ENCODE measurements at regions not wholly inside any gene's neighbourhood (a gene's known extent, or its start where the extent isn't known, plus 50 kb on each side); places are given as distances from the start of the nearest gene placed in this dataset.

GRCh38 chr17:13140750-13141149 is 122.9 kb upstream of the ELAC2 start:
- H3K9me3 Mint-ChIP-seq = peaks cover 9% of the 10 kb centered on the region
- H3K36me3 Mint-ChIP-seq = peaks cover 1% of the 10 kb centered on the region
- POLR2A ChIA-PET = no interaction called here
- no peaks in the 10 kb centered on the region for H3K27me3 Mint-ChIP-seq
- H3K4me1 Mint-ChIP-seq = no peaks in the 10 kb centered on the region
- no peak for ATAC-seq (ENCODE audit: low read depth)
- no peak overlapping the region for H3K27ac Mint-ChIP-seq
- no peak for DNase-seq
- no peak overlapping the region for H3K4me3 Mint-ChIP-seq

GRCh38 chr17:13135506-13135905 is 117.7 kb upstream of the ELAC2 start:
- POLR2A ChIA-PET = no interaction called here
- H3K4me3 Mint-ChIP-seq = no peak overlapping the region
- peaks cover 1% of the 10 kb centered on the region for H3K36me3 Mint-ChIP-seq
- H3K27ac Mint-ChIP-seq = no peak overlapping the region
- no peaks in the 10 kb centered on the region for H3K27me3 Mint-ChIP-seq
- ATAC-seq (ENCODE audit: low read depth) (no peak), DNase-seq (no peak)
- peaks cover 10% of the 10 kb centered on the region for H3K9me3 Mint-ChIP-seq
- no peaks in the 10 kb centered on the region for H3K4me1 Mint-ChIP-seq

- ATAC-seq (ENCODE audit: low read depth) (no peak), DNase-seq (no peak)
- POLR2A ChIA-PET = no interaction called here
- no peak overlapping the region for H3K27ac Mint-ChIP-seq
- H3K4me1 Mint-ChIP-seq = no peaks in the 10 kb centered on the region
- H3K36me3 Mint-ChIP-seq = no peaks in the 10 kb centered on the region
- no peaks in the 10 kb centered on the region for H3K27me3 Mint-ChIP-seq
- no peak overlapping the region for H3K4me3 Mint-ChIP-seq
- peaks cover 5% of the 10 kb centered on the region for H3K9me3 Mint-ChIP-seq
Observed at GRCh38 chr17:13134076-13134475, 116.2 kb upstream of the ELAC2 start.

- Mint-ChIP-seq H3K36me3 (no peaks in the 10 kb centered on the region), H3K27ac (no peak overlapping the region), H3K4me1 (no peaks in the 10 kb centered on the region), H3K4me3 (no peak overlapping the region), H3K9me3 (peaks cover 3% of the 10 kb centered on the region), H3K27me3 (no peaks in the 10 kb centered on the region)
- no peak for DNase-seq
- POLR2A ChIA-PET = no interaction called here
- no peak for ATAC-seq (ENCODE audit: low read depth)
Observed at GRCh38 chr17:13131225-13131624, 113.4 kb upstream of the ELAC2 start.

GRCh38 chr17:13129356-13129755 is 111.5 kb upstream of the ELAC2 start:
- ATAC-seq (ENCODE audit: low read depth) = no peak
- Mint-ChIP-seq H3K4me1 (no peaks in the 10 kb centered on the region), H3K36me3 (no peaks in the 10 kb centered on the region)

GRCh38 chr17:13128676-13129075 is 110.8 kb upstream of the ELAC2 start:
- H3K36me3 Mint-ChIP-seq = no peaks in the 10 kb centered on the region
- POLR2A ChIA-PET = no interaction called here
- H3K27me3 Mint-ChIP-seq = no peaks in the 10 kb centered on the region
- H3K4me3 Mint-ChIP-seq = no peak overlapping the region
- no peak overlapping the region for H3K27ac Mint-ChIP-seq
- DNase-seq = no peak
- ATAC-seq (ENCODE audit: low read depth) = no peak
- H3K4me1 Mint-ChIP-seq = no peaks in the 10 kb centered on the region
- no peaks in the 10 kb centered on the region for H3K9me3 Mint-ChIP-seq

More at GRCh38 chr17:13129356-13129755, 111.5 kb upstream of the ELAC2 start:
- Mint-ChIP-seq H3K9me3 (no peaks in the 10 kb centered on the region), H3K27ac (no peak overlapping the region), H3K4me3 (no peak overlapping the region), H3K27me3 (no peaks in the 10 kb centered on the region)
- no peak for DNase-seq
- POLR2A ChIA-PET = no interaction called here

GRCh38 chr17:13127921-13128602 is 110.2 kb upstream of the ELAC2 start:
- no peaks in the 10 kb centered on the region for H3K4me1 Mint-ChIP-seq
- no peak overlapping the region for H3K4me3 Mint-ChIP-seq
- POLR2A ChIA-PET = no interaction called here
- ATAC-seq (ENCODE audit: low read depth) (no peak), DNase-seq (no peak)
- H3K27ac Mint-ChIP-seq = no peak overlapping the region
- no peaks in the 10 kb centered on the region for H3K36me3 Mint-ChIP-seq
- H3K27me3 Mint-ChIP-seq = no peaks in the 10 kb centered on the region
- no peaks in the 10 kb centered on the region for H3K9me3 Mint-ChIP-seq

- POLR2A ChIA-PET = no interaction called here
- ATAC-seq (ENCODE audit: low read depth) = no peak
- H3K4me1 Mint-ChIP-seq = no peaks in the 10 kb centered on the region
- no peaks in the 10 kb centered on the region for H3K36me3 Mint-ChIP-seq
- H3K27ac Mint-ChIP-seq = no peak overlapping the region
- no peak for DNase-seq
- no peaks in the 10 kb centered on the region for H3K27me3 Mint-ChIP-seq
- H3K4me3 Mint-ChIP-seq = no peak overlapping the region
- no peaks in the 10 kb centered on the region for H3K9me3 Mint-ChIP-seq
Observed at GRCh38 chr17:13120864-13121263, 103.0 kb upstream of the ELAC2 start.

GRCh38 chr17:13118311-13118710 is 100.5 kb upstream of the ELAC2 start:
- no peak for DNase-seq
- no peaks in the 10 kb centered on the region for H3K36me3 Mint-ChIP-seq
- peaks cover 2% of the 10 kb centered on the region for H3K27me3 Mint-ChIP-seq
- no peak overlapping the region for H3K4me3 Mint-ChIP-seq
- H3K4me1 Mint-ChIP-seq = no peaks in the 10 kb centered on the region
- no peak for ATAC-seq (ENCODE audit: low read depth)
- H3K27ac Mint-ChIP-seq = no peak overlapping the region
- no peaks in the 10 kb centered on the region for H3K9me3 Mint-ChIP-seq
- POLR2A ChIA-PET = no interaction called here

GRCh38 chr17:13117616-13118015 is 99.8 kb upstream of the ELAC2 start:
- Mint-ChIP-seq H3K4me1 (no peaks in the 10 kb centered on the region), H3K9me3 (no peaks in the 10 kb centered on the region), H3K27me3 (peaks cover 2% of the 10 kb centered on the region), H3K27ac (no peak overlapping the region), H3K36me3 (no peaks in the 10 kb centered on the region), H3K4me3 (no peak overlapping the region)
- no peak for ATAC-seq (ENCODE audit: low read depth)
- POLR2A ChIA-PET = no interaction called here
- DNase-seq = no peak

- no peaks in the 10 kb centered on the region for H3K36me3 Mint-ChIP-seq
- H3K27me3 Mint-ChIP-seq = peaks cover 2% of the 10 kb centered on the region
- H3K9me3 Mint-ChIP-seq = no peaks in the 10 kb centered on the region
- no peak for ATAC-seq (ENCODE audit: low read depth)
- POLR2A ChIA-PET = no interaction called here
- no peaks in the 10 kb centered on the region for H3K4me1 Mint-ChIP-seq
- H3K27ac Mint-ChIP-seq = no peak overlapping the region
- no peak overlapping the region for H3K4me3 Mint-ChIP-seq
- DNase-seq = no peak
Observed at GRCh38 chr17:13114601-13115031, 96.8 kb upstream of the ELAC2 start.

GRCh38 chr17:13113821-13114525 is 96.1 kb upstream of the ELAC2 start:
- H3K9me3 Mint-ChIP-seq = no peaks in the 10 kb centered on the region
- POLR2A ChIA-PET = no interaction called here

GRCh38 chr17:13107676-13108235 is 89.9 kb upstream of the ELAC2 start:
- Mint-ChIP-seq H3K27ac (no peak overlapping the region), H3K36me3 (no peaks in the 10 kb centered on the region), H3K4me1 (no peaks in the 10 kb centered on the region), H3K9me3 (peaks cover 3% of the 10 kb centered on the region), H3K27me3 (no peaks in the 10 kb centered on the region), H3K4me3 (no peak overlapping the region)
- POLR2A ChIA-PET = no interaction called here
- ATAC-seq (ENCODE audit: low read depth) (no peak), DNase-seq (no peak)

More at GRCh38 chr17:13113821-13114525, 96.1 kb upstream of the ELAC2 start:
- H3K27me3 Mint-ChIP-seq = peaks cover 2% of the 10 kb centered on the region
- DNase-seq (no peak), ATAC-seq (ENCODE audit: low read depth) (no peak)
- no peak overlapping the region for H3K4me3 Mint-ChIP-seq
- H3K4me1 Mint-ChIP-seq = no peaks in the 10 kb centered on the region
- H3K36me3 Mint-ChIP-seq = no peaks in the 10 kb centered on the region
- no peak overlapping the region for H3K27ac Mint-ChIP-seq

GRCh38 chr17:13106171-13106570 is 88.3 kb upstream of the ELAC2 start:
- peaks cover 10% of the 10 kb centered on the region for H3K9me3 Mint-ChIP-seq
- no peak for ATAC-seq (ENCODE audit: low read depth)
- no peak for DNase-seq
- no peaks in the 10 kb centered on the region for H3K4me1 Mint-ChIP-seq
- no peak overlapping the region for H3K4me3 Mint-ChIP-seq
- H3K27me3 Mint-ChIP-seq = no peaks in the 10 kb centered on the region
- H3K36me3 Mint-ChIP-seq = no peaks in the 10 kb centered on the region
- no peak overlapping the region for H3K27ac Mint-ChIP-seq
- POLR2A ChIA-PET = no interaction called here
